Neural progenitor cell (in vitro differentiated cells): ENCODE measurements at regions not wholly inside any gene's neighbourhood (a gene's known extent, or its start where the extent isn't known, plus 50 kb on each side); places are given as distances from the start of the nearest gene placed in this dataset.

Experiments
- CTCF ChIP-seq: fragments of 200-600 bp; sonication (generic); IDR thresholded peaks from 2 replicates; pipeline ENCODE4 v1.5.1; 2017; ENCODE audit warnings: antibody characterized with exemption, mild to moderate bottlenecking
- EZH2 ChIP-seq: fragments of 200-600 bp; sonication (generic); IDR thresholded peaks from 2 replicates; pipeline ENCODE4 v1.6.1; 2017; ENCODE audit warnings: antibody characterized with exemption, mild to moderate bottlenecking, moderate library complexity
- EZH2phosphoT487 ChIP-seq: fragments of 200-600 bp; sonication (generic); IDR thresholded peaks from 2 replicates; pipeline ENCODE4 v1.6.1; 2017; ENCODE audit warnings: antibody characterized with exemption

- no peak for TF ChIP-seq CTCF
- no peak for TF ChIP-seq EZH2phosphoT487
- no peak for TF ChIP-seq EZH2
These were observed 341.1 kb upstream of the SEMA6D start for GRCh38 chr15:47376190-47376589.
